OCI-LY7 (cell line): ENCODE measurements at regions not wholly inside any gene's neighbourhood (a gene's known extent, or its start where the extent isn't known, plus 50 kb on each side); places are given as distances from the start of the nearest gene placed in this dataset.
"Not testable (repeated sequence)": the region's sequence is repeated elsewhere in the genome, so short reads cannot be mapped to it uniquely, and the experiment has no call there.

ENCODE experiments used
- BruUV-seq: library from RNA; stranded (reverse); fragments of 400-500 nt; replicated peaks from 2 replicates; lab custom pipeline; 2021; lab: Mats Ljungman, UMichigan
- CTCF ChIA-PET: fragments of 300-600 bp; sonication (Branson Sonifier 250); formaldehyde crosslinking; loops from one replicate; lab custom pipeline; 2022; ENCODE audit warnings: antibody characterized with exemption; ENCODE audit not compliant: unreplicated experiment; lab: Charles Lee
- POLR2A ChIA-PET: fragments of 300-600 bp; sonication (Branson Sonifier 250); formaldehyde crosslinking; loops from one replicate; lab custom pipeline; 2022; ENCODE audit warnings: antibody characterized with exemption; lab: Charles Lee
- DNase-seq: peaks from one replicate; pipeline ENCODE4 v3.0.0-alpha.2; 2015; ENCODE audit warnings: low spot score
- H2AFZ ChIP-seq: fragments of 200-600 bp; sonication (generic), shearing (Covaris generic); 2 replicates; pipeline ENCODE4 v1.6.1; 2014; ENCODE audit warnings: mild to moderate bottlenecking, antibody characterized with exemption, low read length, moderate library complexity
- H3K27ac ChIP-seq: fragments of 200-600 bp; sonication (generic); 2 replicates; pipeline ENCODE4 v1.5.1; 2014; ENCODE audit warnings: mixed run types, low read depth, mild to moderate bottlenecking, moderate library complexity, low read length, inconsistent platforms; ENCODE audit not compliant: poor library complexity, severe bottlenecking
- H3K36me3 ChIP-seq: fragments of 200-600 bp; sonication (generic); 2 replicates; pipeline ENCODE4 v1.6.1; 2014; ENCODE audit warnings: mild to moderate bottlenecking, antibody characterized with exemption, low read length, moderate library complexity, mixed read lengths; ENCODE audit not compliant: insufficient read depth
- H3K4me1 ChIP-seq: fragments of 200-600 bp; sonication (generic); 2 replicates; pipeline ENCODE4 v1.5.1; 2014; ENCODE audit warnings: mild to moderate bottlenecking, low read length; ENCODE audit not compliant: insufficient read depth, poor library complexity, severe bottlenecking
- H3K4me2 ChIP-seq: fragments of 200-600 bp; sonication (generic); 2 replicates; pipeline ENCODE4 v1.6.1; 2014; ENCODE audit warnings: mild to moderate bottlenecking, low read length
- H3K4me3 ChIP-seq: fragments of 200-600 bp; sonication (generic); 2 replicates; pipeline ENCODE4 v1.5.1; 2014; ENCODE audit warnings: mild to moderate bottlenecking, low read depth, low read length; ENCODE audit not compliant: poor library complexity, severe bottlenecking
- H3K79me2 ChIP-seq: fragments of 200-600 bp; sonication (generic); 2 replicates; pipeline ENCODE4 v1.6.1; 2016; ENCODE audit warnings: low read depth, mild to moderate bottlenecking, low read length, moderate library complexity, mixed read lengths; ENCODE audit not compliant: insufficient read depth
- H3K9me2 ChIP-seq: fragments of 200-600 bp; sonication (generic); 2 replicates; pipeline ENCODE4 v1.6.1; 2016; ENCODE audit warnings: mild to moderate bottlenecking, low read length, mixed read lengths; ENCODE audit not compliant: insufficient read depth
- H3K9me3 ChIP-seq: fragments of 200-600 bp; sonication (generic); 2 replicates; pipeline ENCODE4 v1.6.1; 2014; ENCODE audit warnings: mild to moderate bottlenecking, mixed run types, low read length, mixed read lengths
- H4K20me1 ChIP-seq: fragments of 200-600 bp; sonication (generic); 2 replicates; pipeline ENCODE4 v1.6.1; 2014; ENCODE audit warnings: mild to moderate bottlenecking, antibody characterized with exemption, low read length, moderate library complexity, mixed read lengths; ENCODE audit not compliant: insufficient read depth
- EZH2phosphoT487 ChIP-seq: fragments of 200-600 bp; sonication (generic); IDR thresholded peaks from 2 replicates; pipeline ENCODE4 v1.6.1; 2018; ENCODE audit warnings: low read depth, borderline replicate concordance, mild to moderate bottlenecking, mixed run types, antibody characterized with exemption, low read length, moderate library complexity, mixed read lengths
- intact Hi-C: fragments of 100-400 bp; cut with micrococcal nuclease; formaldehyde crosslinking; loops from one replicate; pipeline ENCODE4 v1.10.0; 2022; ENCODE audit not compliant: unreplicated experiment
- TF ChIP-seq, protein P1 (sequence below): fragments of 200-600 bp; sonication (generic); conservative IDR thresholded peaks from 2 replicates; pipeline ENCODE4 v1.5.1; 2014; ENCODE audit warnings: mild to moderate bottlenecking, antibody characterized with exemption, low read length, moderate library complexity, mixed read lengths

DNA sequence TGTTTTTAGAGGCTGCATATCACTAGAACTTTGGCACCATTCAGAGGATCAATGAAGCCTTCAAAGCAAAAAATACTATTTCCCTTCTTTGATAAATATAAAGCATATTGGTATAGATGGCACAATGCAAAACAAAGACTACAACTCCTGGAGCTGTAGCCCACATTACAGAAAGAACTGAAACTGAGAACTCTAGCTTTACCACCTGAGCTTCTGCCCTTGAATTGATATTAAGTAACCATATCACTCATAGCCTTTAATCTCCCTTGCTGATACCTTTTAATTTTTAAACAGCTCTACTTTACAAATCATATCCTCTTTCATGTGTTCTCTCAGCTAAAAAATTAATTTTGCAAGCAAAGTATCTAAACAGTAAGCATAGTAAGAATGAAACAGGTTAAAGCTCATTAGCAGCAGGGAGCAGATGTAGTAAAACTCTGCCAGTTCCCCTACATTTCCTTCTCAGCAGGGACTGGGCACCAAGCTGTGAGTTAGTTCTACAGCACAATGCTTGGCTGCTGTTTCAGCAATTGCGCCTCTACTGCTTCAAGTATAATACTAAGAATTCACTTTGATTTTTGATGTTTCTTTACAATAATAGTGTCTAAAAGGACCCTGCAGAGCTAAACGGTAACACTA is 97.9 kb upstream of the NANOGP8 start:
- H3K4me3 ChIP-seq = no peak overlapping the region
- H3K9me2 ChIP-seq = no peaks in the 10 kb centered on the region
- CTCF ChIA-PET = interaction anchor here (0.5 kb wide), 1 partner anchor 105 kb away, joined by 3 read pairs; no protein-coding TSS in a partner anchor
- H4K20me1 ChIP-seq = no peaks in the 10 kb centered on the region
- H3K9me3 ChIP-seq = no peaks in the 10 kb centered on the region
- no TSS peak for BruUV-seq
- H3K36me3 ChIP-seq = no peaks in the 10 kb centered on the region
- H3K4me1 ChIP-seq = no peaks in the 10 kb centered on the region
- intact Hi-C loops = no loop called here
- POLR2A ChIA-PET = no interaction called here
- no peak overlapping the region for H3K27ac ChIP-seq
- no peak for DNase-seq
- no peak for TF ChIP-seq EZH2phosphoT487
- TF ChIP-seq, protein P1, sequence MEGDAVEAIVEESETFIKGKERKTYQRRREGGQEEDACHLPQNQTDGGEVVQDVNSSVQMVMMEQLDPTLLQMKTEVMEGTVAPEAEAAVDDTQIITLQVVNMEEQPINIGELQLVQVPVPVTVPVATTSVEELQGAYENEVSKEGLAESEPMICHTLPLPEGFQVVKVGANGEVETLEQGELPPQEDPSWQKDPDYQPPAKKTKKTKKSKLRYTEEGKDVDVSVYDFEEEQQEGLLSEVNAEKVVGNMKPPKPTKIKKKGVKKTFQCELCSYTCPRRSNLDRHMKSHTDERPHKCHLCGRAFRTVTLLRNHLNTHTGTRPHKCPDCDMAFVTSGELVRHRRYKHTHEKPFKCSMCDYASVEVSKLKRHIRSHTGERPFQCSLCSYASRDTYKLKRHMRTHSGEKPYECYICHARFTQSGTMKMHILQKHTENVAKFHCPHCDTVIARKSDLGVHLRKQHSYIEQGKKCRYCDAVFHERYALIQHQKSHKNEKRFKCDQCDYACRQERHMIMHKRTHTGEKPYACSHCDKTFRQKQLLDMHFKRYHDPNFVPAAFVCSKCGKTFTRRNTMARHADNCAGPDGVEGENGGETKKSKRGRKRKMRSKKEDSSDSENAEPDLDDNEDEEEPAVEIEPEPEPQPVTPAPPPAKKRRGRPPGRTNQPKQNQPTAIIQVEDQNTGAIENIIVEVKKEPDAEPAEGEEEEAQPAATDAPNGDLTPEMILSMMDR = no peak
- no peak overlapping the region for H2AFZ ChIP-seq
- no peaks in the 10 kb centered on the region for H3K79me2 ChIP-seq
- H3K4me2 ChIP-seq = no peak overlapping the region

DNA sequence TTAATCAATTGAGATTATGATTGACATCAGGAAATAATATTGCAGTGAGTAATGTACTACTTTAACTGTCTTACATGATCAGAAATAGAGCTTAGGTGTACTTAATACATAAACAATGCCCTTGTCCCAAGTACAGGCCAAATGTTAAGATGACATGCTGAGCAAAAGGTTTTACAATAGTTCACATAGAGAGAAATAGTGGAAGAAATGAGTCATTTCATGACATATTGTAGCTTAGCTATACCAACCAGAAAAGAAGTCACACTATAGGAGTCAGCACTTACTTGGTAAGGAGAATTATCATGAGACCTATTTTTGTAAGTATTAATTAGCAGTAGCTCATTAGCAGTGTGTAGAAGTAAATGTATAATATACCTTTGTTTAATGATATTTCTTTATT is 96.4 kb upstream of the NANOGP8 start:
- no peaks in the 10 kb centered on the region for H3K9me2 ChIP-seq
- H3K36me3 ChIP-seq = no peaks in the 10 kb centered on the region
- TF ChIP-seq, protein P1 = no peak
- no peak for TF ChIP-seq EZH2phosphoT487
- intact Hi-C loops = no loop called here
- no peaks in the 10 kb centered on the region for H3K9me3 ChIP-seq
- ChIA-PET CTCF (no interaction called here), POLR2A (interaction anchor here (0.8 kb wide), 1 partner anchor 324 kb away, joined by 3 read pairs; no protein-coding TSS in a partner anchor)
- H4K20me1 ChIP-seq = no peaks in the 10 kb centered on the region
- no peak overlapping the region for H3K4me2 ChIP-seq
- no peak overlapping the region for H3K4me3 ChIP-seq
- H3K79me2 ChIP-seq = no peaks in the 10 kb centered on the region
- no peak overlapping the region for H2AFZ ChIP-seq
- H3K27ac ChIP-seq = no peak overlapping the region
- no TSS peak for BruUV-seq
- DNase-seq = no peak
- H3K4me1 ChIP-seq = no peaks in the 10 kb centered on the region

DNA sequence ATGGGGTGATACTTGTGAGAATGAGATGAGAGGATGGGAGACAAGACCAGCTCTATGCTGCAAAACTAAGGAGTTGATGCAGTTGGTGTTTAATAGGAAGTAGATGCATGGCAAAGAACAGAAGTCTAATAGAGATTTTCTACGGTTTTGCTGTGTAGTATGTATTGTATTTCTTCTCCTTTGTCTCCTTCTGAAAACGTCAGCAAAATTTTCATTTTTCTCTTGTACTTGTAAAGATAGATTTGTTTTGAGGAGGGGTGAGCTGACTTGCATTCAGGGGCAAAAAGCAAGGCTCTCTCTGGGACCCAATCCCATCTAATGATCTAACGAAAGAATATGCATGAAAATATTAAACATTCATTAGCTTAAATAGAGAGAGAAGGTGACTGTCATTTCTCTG is 94.6 kb upstream of the NANOGP8 start:
- H2AFZ ChIP-seq = no peak overlapping the region
- no peak overlapping the region for H3K4me2 ChIP-seq
- H3K4me1 ChIP-seq = no peaks in the 10 kb centered on the region
- H3K36me3 ChIP-seq = no peaks in the 10 kb centered on the region
- intact Hi-C loops = no loop called here
- no TSS peak for BruUV-seq
- no peaks in the 10 kb centered on the region for H3K9me2 ChIP-seq
- ChIA-PET CTCF (no interaction called here), POLR2A (no interaction called here)
- H3K9me3 ChIP-seq = no peaks in the 10 kb centered on the region
- no peak overlapping the region for H3K27ac ChIP-seq
- DNase-seq = no peak
- no peaks in the 10 kb centered on the region for H4K20me1 ChIP-seq
- no peaks in the 10 kb centered on the region for H3K79me2 ChIP-seq
- no peak overlapping the region for H3K4me3 ChIP-seq
- TF ChIP-seq, protein P1 = no peak
- no peak for TF ChIP-seq EZH2phosphoT487

DNA sequence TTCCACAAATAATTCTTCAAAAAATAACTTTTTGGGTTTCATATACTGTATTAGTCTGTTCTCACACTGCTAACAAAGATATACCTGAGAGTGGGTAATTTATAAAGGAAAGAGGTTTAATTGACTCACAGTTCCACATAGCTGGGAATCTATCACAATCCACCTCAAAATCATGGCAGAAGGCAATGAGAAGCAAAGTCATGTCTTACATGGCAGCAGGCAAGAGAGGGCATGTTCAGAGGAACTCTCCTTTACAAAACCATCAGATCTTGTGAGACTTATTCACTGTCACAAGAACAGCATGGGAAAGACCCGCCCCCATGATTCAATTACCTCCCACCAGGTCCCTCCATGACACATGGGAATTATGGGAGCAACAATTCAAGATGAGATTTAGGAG is 93.1 kb upstream of the NANOGP8 start:
- DNase-seq, H3K9me3 ChIP-seq, intact Hi-C loops: not testable (repeated sequence)

More for the DNA sequence above, 93.1 kb upstream of the NANOGP8 start:
- H2AFZ ChIP-seq, H3K4me1 ChIP-seq, H3K27ac ChIP-seq, H4K20me1 ChIP-seq, H3K79me2 ChIP-seq, H3K9me2 ChIP-seq, H3K36me3 ChIP-seq, CTCF ChIA-PET, H3K4me2 ChIP-seq, H3K4me3 ChIP-seq, BruUV-seq: not testable (repeated sequence)
- POLR2A ChIA-PET = interaction anchor here (0.7 kb wide), 1 partner anchor 1376 kb away, joined by 3 read pairs; no protein-coding TSS in a partner anchor
